ENCODE measurements at regions not wholly inside any gene's neighbourhood (a gene's known extent, or its start where the extent isn't known, plus 50 kb on each side); places are given as distances from the start of the nearest gene placed in this dataset.

- TF ChIP-seq, protein P1, sequence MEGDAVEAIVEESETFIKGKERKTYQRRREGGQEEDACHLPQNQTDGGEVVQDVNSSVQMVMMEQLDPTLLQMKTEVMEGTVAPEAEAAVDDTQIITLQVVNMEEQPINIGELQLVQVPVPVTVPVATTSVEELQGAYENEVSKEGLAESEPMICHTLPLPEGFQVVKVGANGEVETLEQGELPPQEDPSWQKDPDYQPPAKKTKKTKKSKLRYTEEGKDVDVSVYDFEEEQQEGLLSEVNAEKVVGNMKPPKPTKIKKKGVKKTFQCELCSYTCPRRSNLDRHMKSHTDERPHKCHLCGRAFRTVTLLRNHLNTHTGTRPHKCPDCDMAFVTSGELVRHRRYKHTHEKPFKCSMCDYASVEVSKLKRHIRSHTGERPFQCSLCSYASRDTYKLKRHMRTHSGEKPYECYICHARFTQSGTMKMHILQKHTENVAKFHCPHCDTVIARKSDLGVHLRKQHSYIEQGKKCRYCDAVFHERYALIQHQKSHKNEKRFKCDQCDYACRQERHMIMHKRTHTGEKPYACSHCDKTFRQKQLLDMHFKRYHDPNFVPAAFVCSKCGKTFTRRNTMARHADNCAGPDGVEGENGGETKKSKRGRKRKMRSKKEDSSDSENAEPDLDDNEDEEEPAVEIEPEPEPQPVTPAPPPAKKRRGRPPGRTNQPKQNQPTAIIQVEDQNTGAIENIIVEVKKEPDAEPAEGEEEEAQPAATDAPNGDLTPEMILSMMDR (IDR thresholded peaks at IDR 0.05) = no peak
- TF ChIP-seq POLR2A (IDR thresholded peaks at IDR 0.05) = no peak
These were observed 686.5 kb downstream of the IGSF11 start for GRCh38 chr3:118348169-118348557.

All from lower leg skin (tissue), 3 donors.